ENCODE measurements at regions not wholly inside any gene's neighbourhood (a gene's known extent, or its start where the extent isn't known, plus 50 kb on each side); places are given as distances from the start of the nearest gene placed in this dataset.
"Not testable (repeated sequence)": the region's sequence is repeated elsewhere in the genome, so short reads cannot be mapped to it uniquely, and the experiment has no call there.

DNA sequence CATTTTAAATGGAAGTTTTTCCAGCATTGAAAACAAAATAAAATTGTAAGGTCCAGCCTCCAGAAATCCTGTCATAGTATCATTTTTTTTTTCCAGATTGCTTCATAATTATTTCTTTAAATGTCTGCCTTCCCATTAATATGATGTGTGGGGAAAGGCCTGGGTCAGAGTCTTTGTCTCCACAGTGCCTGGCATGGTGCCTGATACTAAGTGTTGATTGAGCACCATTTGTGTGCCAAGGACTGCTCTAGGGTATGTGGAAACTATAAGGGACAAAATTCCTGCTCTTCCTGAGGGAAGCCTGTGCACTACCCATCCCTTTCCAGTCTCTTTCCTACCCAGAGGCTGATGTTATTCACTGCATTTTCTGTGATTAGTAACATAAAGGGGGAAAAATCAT lies 53.1 kb upstream of the BEND4 start:
- DNase-seq: no peak

DNA sequence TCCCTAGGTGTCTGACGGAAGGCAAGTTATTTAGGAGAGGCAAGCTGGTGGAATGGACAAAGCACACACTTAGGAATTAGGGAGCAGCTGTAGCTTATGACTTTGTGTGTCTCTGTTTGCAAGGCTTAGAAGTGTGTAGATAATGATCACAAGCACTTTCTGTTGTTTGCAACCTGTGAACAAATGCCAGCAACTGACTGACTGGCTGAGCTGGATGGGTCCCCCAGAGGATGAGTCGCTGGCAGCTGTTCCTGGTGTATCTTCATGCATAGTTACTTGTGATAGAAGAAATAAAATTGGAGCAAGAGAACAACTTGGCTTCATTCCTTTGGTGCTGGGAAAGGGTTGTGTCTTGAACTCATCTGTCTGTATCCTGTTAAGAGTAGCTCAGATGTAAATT lies 64.2 kb upstream of the BEND4 start:
- DNase-seq: no peak

DNA sequence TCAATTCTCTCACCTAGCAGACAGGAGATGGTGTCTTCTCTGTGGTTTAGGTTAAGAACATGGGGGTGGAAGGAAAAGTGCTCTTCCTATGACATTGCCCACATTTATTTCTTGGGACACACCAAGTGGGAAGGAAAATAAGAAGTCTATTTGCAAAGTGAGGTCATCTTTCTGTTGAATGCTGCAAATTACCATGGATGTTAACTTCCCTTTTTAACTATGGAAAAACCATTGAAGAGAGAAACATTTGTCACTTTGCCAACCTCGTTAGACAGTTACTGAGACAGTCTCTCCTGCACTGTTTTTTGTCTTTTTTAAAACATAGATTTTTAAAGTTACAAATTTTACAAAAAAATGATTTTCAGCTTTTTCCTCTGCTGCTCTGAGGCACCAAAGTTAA lies 72.8 kb upstream of the BEND4 start:
- DNase-seq: no peak

DNA sequence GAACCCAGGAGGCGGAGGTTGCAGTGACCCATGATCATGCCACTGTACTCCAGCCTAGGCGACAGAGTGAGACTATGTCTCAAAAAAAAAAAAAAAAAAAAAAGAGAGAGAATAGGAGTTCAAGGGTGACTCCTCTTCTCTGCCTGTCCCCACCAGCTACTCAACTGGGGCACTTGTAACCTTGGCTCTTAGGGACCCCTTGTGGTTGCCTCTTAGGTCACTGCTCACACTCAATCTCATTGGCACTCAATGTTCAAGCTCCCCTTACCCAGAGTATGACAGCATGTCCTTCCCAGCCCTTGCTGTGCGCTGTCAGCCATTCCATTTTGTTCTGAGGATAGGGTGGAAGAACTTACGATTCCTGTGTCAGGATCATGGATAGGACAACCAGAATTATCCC lies 82.4 kb upstream of the BEND4 start:
- DNase-seq: no peak

DNA sequence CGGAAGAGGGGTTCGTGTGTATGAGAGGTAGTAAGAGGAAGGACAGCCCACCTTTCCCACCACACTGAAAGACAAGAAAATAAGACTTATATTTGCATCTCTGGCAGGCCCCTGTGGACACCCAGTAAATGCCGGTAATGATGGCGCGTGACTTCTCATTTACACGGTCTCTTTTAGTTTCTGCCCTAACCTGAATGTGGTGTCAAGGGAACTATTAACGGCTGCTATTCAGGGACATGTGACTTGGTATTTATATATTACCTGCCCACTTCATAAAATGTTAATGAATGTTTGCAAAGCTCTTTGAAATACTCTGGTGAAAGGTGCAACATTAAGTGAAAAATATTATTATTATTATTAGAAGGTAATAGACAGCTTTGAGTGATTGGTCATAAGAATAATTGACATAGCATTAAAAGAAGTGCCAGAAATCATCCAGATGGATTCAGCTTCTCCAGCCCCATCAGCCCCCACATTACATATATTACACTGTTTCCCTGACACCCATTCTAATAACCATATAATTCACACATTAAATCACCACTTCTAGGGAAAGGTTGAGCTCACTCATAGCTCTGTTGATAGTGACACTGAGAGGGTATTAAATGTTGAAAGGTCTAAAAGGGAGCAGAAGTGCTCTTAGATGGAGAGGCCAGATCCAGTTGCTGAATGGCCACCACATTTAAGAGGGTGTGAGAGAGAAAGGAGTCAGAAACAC lies 83.0 kb upstream of the BEND4 start:
- no peak for DNase-seq

DNA sequence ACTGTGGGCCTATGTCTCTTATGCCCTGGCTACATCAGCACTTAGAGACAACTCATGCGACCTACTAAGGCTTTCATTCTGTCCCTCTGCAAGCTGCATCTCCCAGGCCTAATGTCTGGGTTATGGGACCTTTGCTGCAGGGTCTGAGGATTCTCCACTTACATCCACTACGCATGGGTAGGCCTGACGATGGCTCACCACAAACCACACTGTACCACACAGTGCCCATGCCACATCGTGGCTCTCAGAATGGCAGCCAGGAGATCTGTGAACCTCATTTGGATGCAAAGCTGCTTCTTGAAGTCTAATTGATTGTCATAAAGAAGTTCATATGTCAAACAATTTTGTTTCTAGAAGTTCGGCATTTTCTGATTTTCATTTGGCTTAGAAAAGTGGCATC lies 84.6 kb upstream of the BEND4 start:
- DNase-seq: no peak

- DNase-seq: no peak
These were observed 85.0 kb upstream of the BEND4 start for GRCh38 chr4:42237451-42237850.

DNA sequence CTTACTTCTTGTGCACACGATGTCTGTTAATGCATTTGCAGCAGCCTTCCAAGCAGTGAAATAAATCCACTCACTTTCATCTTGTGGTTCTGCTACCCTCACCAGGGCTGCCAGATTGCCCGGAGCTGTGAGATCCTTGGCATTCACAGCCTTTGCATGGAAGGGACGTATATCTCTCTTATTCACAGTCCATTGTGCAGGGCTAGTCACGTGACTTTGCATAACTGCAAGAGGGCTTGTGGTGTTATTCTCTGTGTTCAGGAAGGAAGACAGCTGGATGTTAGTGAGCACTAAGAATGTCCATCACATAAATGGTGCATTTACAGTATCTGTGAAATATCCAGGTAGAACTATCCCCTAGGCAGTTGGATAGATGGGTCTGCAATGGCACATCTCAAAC lies 96.5 kb upstream of the BEND4 start:
- no peak for DNase-seq

- no peak for DNase-seq
These were observed 99.9 kb upstream of the BEND4 start for GRCh38 chr4:42252315-42252714.

DNA sequence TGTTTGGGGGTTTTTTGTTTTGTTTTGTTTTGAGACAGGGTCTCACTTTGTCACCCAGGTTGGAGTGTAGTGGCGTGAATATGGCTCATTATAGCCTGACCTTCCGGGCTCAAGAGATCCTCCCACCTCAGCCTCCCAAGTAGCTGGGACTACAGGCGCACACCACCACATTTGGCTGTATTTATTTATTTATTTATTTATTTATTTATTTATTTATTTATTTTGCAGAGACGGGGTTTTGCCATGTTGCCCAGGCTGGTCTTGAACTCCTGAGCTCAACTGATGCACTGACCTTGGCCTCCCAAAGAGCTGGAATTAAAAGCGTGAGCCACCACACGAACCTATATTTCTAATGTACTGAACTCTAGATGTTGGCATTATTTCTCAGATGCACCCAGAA lies 105.2 kb upstream of the BEND4 start:
- DNase-seq: not testable (repeated sequence)

- DNase-seq: no peak
These were observed 110.4 kb upstream of the BEND4 start for GRCh38 chr4:42262701-42263490.

DNA sequence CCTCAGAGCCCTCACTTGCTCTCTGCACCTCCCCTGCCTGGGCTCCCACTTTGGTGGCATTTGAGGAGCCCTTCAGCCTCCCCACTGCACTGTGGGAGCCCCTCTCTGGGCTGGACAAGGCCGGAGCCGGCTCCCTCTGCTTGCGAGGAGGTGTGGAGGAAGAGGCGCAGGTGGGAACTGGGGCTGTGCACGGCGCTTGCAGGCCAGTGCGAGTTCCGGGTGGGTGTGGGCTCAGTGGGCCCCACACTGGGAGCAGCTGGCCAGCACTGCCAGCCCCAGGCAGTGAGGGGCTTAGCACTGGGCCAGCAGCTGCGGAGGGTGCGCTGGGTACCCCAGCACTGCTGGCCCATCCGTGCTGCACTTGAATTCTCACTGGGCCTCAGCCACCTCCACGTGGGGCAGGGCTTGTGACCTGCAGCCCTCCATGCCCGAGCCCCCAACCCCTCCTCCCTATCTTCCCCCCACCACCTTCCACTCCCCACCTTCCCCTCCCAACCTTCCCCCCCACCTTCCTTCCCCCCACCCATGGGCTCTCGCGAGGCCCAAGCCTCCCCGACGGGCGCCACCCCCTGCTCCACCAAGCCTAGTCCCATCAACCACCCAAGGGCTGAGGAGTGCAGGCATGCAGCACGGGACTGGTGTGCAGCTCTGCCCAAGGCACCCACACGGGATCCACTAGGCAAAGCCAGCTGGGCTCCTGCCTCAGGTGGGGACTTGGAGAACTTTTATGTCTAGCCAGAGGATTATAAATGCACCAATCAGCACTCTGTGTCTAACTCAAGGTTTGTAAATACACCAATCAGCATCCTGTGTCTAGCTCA lies 113.5 kb upstream of the BEND4 start:
- no peak for DNase-seq

DNA sequence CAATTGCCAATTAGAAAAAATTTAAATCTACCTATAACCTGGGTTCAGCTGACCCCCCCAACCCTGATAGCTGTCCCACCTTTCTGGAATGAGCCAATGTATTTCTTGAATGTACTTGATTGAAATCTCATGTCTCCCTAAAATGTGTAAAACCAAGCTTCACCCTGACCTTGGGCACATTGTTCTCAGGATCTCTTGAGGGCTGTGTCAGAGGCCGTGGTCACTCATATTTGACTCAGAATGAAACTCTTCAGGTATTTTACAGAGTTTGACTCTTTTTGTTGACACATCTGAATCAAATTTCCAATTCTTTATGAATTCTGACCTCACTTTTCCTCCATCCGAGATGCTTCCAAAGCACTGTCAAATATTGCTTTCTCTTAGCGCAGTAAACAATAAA lies 115.3 kb upstream of the BEND4 start:
- no peak for DNase-seq

DNA sequence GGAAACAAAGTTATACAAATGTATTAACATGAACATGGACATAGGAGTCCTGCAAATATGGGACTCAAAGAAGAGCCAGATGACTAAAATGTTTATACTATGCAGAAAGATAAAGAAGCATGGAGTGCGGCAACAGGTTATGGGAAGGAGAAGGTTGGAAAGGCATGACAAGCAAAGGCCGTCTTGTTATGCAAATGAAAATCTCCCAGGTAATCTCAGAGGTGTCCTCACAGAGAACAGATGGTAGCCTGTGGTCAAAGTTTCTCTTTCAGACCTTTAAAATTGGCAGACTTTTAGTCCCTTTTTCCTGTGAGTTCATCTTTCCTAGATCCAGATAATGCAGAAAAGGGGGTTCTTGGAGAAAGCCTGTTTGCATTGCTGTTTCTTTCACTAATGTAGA lies 116.4 kb upstream of the BEND4 start:
- DNase-seq: no peak

DNA sequence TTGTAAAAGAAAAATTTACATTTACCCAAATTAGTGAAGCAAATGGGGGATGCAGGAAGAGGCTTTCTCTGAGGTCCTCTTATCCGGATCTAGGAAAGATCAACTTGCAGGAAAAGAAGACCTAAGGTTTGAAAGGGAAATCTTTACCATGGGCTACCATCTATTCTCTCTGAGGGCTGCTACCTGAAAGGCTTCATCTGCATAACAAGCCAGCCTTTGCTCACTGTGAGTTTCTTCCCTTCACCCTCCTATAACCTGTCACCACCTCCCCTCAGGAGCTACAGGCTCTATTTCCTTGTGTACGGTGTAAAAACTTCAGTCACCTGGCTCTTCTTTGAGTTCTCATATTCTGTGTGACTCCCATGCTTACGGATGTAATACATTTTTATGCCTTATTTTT lies 118.6 kb upstream of the BEND4 start:
- no peak for DNase-seq

DNA sequence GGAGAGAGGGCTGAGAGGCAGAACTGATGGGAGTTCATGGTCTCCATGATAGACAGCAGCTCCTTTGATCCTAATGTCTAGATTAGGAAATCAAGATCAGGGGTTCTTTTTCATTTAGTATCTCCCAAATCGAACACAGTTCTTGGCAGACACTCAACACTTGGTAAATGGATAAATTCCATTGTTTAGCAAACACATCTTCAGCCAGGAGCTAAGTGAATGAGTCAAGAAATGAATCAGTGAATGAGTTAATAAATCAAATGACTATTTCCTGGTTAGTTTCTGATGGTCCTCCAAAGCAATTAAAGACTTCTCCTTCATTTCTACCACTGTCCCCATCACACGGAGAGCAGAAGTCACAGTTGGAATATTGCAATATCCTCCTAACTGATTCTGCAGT lies 120.0 kb upstream of the SHISA3 start:
- no peak for DNase-seq

DNA sequence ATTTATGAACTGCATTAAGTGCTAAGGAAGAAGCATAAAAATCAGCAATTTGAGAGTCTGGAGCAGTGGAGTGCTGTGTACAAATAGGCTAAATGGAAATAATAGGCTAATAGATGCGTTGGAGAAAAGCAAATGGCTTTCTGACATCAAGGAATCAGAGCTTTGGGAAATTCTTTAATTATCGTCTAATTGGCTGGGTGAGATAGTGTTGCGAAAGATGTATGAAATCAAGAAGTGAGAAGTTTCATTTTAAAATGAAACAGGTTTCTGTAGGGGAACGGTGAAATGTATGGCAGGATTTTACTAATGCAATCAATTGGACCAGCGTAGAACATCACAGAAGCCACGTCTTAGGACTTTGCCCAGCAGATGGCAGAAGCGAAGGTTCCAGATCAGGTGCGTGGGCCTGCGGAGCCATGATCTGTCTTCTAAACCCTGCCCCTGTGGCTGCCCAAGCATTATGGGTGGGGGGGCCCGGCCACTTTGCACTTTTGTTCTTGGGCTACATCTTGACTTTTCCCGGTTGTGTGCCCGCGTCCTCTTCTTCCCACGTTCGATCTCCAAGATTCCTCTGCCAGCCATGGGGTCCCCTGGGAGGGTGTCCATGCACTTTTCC lies 118.5 kb upstream of the SHISA3 start:
- DNase-seq: no peak

DNA sequence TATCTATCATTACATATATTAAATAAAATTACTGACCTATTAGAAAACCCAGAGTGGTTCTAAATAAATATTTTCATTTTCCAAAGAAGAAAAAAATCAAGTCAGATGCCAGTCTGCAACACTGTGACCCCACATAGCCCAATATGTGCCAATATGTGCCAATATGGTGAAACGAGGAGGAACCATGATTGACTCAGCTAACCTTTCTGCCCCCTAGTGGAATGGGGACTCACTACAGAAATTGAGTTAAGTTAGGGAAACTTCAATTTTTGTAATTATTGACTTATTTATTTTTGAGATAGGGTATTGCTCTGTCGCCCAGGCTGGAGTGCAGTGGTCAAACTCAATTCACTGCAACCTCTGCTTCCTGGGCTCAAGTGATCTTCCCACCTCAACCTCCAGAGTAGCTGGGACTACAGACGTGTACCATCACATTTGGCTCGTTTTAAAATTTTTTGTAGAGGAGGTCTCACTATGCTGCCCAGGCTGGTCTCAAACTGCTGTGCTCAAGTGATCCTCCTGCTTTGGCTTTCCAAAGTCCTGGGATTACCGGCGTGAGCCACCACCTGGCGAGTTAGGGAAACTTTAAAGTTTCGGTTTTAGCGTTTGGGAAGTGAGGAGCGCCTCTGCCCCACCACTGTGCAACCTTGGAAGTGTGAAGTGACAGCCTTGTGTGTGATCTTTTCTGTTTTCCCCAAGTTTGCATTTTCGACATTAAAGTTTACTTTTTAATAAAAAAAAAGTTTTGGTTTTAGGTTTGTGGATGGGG lies 116.8 kb upstream of the SHISA3 start:
- DNase-seq: no peak

DNA sequence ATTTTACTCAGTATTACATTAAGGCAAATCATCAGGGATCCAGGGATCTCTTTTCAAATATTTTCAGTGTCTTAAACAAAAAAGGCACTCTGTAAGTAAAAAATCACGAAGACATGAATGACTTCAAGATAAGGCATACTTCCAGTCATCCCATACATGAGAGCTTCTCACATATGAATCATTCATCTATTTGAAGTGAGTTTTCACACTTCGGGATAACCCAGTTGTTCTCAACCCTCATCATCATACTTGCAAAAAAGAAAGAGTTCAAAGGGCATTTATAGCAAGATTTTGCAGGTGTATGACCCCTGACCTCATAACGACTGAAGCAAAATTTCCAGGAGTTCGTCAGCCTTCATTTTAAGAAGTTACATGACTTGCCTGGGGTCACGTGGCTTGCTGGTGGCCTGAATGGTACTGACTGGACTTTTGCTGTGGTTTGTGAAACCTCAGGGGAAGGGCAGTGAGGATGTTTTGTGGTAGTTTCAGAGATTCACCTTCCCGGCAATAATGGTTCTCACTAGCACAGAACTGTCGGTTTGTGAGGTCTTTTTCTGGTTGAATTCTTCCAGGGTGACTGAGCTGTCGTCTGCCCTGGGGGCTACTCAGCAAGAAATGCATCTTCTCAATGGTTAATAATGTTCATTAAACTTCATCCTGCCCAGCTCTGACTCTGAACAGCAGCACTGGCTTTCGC lies 115.8 kb upstream of the SHISA3 start:
- no peak for DNase-seq

DNA sequence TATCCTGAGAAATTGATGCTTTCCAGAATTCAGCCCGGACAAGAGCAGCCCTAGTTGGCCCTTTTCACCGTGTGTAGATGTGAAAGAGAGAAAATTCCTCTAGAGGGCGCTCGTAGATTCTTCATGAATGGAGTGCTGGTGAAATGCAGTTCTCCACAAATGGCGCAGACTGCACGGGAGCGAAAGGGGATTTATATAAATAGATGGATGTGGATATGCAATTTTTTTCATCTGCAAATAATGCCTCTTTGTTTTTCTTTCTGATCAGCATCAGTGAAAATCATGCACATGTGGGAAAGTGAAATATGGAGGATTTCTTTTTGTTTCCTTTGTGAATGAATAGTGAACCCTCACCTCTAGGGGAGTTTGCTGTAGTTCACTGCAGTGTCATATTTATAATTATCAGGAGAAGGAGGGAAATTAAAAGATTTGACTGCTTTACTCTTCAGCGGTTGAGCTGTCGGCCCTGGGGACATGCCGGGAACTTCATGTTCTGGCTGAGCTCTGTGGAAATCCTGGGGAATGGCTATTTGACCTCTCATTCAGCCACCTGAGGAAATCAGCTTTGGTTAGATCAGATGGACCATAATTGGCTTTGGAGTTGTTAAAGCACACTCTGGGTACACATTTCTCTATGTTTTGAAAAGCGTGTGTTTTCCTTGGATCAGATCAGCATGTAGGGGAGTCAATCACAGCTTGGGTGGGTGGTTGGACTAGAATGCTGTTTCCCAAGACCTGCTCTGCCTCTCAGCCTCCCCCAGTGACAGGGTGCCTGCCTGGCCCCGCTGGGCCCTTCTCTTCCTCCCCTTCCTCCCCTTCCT lies 115.0 kb upstream of the SHISA3 start:
- DNase-seq: peak; percentile 45

GRCh38 chr4:42284030-42284429 lies 113.3 kb upstream of the SHISA3 start:
- no peak for DNase-seq
